GM19397 (cell line): ENCODE measurements at regions not wholly inside any gene's neighbourhood (a gene's known extent, or its start where the extent isn't known, plus 50 kb on each side); places are given as distances from the start of the nearest gene placed in this dataset.
"Not testable (repeated sequence)": the region's sequence is repeated elsewhere in the genome, so short reads cannot be mapped to it uniquely, and the experiment has no call there.

Source experiments
- ATAC-seq: cut with Tn5 transposase; IDR thresholded peaks from one replicate; pipeline ENCODE4 v1.9.1; 2021; ENCODE audit warnings: mild to moderate bottlenecking, moderate library complexity; ENCODE audit not compliant: unreplicated experiment

DNA sequence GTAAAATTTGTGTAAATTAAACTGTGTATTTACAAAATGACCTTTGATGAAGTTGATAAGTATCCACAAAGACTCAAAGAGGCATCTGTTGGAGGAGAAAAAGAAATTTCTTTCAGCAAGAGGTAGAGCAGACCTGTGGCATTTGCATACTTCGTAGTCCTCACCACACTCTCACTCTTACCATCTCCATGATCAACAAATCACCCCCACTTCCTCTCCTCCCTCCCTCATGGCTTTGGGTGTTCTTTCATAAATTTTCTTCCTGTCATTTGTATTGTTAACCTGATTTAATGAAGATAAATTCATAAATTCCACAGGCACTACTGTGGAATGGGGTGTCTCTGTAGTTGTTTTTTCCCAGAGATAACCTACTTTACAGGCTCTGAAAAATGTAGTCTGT, 366.5 kb downstream of the ZNF674 start:
- no peak for ATAC-seq

- no peak for ATAC-seq
Measured at GRCh38 chrX:46173159-46173558, 372.1 kb downstream of the ZNF674 start.

- ATAC-seq: not testable (repeated sequence)
Measured at GRCh38 chrX:46171457-46171856, 373.8 kb downstream of the ZNF674 start.

- ATAC-seq: no peak
Measured at GRCh38 chrX:46169808-46170207, 375.4 kb downstream of the ZNF674 start.

DNA sequence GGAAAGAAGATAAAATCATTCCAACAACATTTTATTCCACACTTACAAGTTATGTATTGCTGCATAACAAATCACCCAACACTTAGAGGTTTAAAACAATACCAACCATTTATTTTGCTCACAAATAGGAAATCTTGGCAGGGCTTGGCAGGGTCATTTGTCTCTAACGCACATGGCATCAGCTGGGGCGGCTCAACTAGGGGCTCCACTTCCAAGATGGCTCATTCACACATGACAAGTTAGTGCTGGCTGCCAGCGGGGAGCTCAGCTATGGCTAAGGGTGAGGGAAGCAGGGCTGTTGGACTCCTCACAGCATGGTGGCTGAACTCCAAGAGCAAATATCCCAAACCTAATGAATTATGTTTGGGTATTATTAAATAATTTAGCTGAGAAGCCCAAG, 377.0 kb downstream of the ZNF674 start:
- ATAC-seq: no peak

DNA sequence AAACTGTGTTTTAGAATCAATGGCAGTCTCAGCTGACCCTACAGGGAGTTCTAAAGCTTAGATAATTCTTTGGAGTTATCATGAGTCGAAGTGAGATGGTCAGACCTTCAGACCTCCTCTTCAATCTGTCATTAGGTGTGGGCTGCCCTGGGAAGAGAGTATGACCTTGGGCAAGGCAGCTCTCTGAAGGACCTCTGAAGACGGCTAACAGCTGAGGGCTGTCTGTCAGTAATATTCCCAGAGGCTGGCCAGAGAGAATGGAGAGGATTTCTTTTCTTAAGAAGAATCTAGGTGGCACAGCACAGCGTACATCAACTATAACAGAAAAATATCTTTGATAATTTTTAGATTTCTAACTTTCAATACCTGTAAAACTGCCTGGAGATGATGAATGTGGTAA, 379.4 kb downstream of the ZNF674 start:
- no peak for ATAC-seq

GRCh38 chrX:46165411-46165810, 379.8 kb downstream of the ZNF674 start:
- ATAC-seq: no peak

DNA sequence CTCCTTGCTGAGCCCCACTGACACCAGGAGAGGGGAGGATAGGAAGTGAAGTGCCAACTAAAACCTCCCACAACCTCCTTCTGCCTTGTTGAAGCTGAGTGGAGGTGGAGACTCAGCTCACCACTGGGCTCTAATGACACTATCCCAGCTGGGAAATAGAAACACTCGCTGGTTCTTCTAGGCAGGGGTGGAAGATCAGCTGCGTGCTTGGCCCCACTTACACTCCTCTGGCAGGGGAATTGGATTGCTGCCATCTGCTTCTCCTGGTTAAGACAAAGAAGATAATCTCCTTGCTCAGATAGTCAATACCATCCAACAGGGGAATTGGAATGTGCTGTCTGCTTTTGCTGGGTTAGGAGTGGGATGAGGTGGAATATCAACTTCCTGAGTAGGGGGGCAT, 392.5 kb downstream of the ZNF674 start:
- no peak for ATAC-seq

DNA sequence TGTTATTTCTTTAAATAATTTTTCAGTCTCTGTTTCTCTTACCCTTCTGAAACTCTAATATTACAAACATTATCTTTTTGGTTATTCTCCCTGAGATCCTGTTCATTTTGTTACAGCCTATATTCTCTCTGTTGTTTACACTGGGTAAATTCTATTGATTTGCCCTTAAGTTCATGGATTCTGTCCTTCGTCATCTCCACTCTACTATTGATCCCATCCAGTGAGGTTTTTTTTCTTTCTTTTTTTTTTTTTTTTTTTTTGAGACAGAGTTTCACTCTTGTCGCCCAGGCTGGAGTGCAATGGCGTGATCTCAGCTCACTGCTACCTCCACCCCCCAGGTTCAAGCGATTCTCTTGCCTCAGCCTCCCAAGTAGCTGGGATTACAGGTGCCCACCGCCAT, 393.9 kb downstream of the ZNF674 start:
- ATAC-seq: not testable (repeated sequence)

- ATAC-seq: no peak
Measured at GRCh38 chrX:46144566-46144965, 400.7 kb downstream of the ZNF674 start.

- ATAC-seq: no peak
Measured at GRCh38 chrX:46140272-46140671, 404.9 kb downstream of the ZNF674 start.

DNA sequence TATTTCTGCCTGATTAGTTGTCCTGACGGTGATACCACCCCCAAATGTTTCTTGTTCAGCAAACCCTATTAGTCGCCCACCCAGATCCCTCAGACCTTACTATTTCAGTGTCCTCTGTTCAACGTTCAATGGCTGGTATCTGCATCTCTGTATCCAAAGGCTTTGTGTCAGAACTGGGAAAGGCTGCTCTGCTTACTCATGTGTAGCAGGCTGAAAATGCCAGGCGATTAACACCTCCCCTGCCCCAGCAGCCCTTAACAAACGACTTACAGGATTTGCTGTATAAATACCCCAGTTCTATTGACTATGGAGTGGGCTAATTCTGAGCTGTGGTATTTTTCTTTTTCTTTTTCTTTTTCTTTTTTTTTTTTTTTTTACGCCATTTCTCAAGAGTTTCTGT, 415.0 kb downstream of the ZNF674 start:
- no peak for ATAC-seq

DNA sequence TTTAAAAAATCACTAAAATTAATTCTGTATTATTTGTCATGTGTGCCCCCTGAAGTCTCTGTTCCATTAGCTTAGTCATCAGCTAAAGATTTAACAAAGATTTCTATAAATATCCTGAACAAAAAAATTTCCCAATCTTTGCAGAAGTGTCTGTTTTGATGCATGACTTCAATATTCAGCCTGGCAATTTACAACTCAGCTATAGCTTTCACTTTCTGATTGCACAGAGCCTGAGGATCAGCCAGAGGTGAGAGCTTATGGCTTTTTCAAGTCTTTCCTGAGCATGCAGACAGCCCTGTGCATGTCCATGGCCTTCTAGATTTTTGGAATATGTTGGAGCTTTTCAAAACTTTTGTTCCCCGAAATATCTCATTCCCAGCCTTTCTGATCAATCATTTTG, 420.1 kb downstream of the ZNF674 start:
- ATAC-seq: no peak

GRCh38 chrX:46117234-46117633, 428.0 kb downstream of the ZNF674 start:
- no peak for ATAC-seq

GRCh38 chrX:46087310-46087709, 457.9 kb downstream of the ZNF674 start:
- not testable (repeated sequence) for ATAC-seq

GRCh38 chrX:46080121-46080520, 465.1 kb downstream of the ZNF674 start:
- not testable (repeated sequence) for ATAC-seq

DNA sequence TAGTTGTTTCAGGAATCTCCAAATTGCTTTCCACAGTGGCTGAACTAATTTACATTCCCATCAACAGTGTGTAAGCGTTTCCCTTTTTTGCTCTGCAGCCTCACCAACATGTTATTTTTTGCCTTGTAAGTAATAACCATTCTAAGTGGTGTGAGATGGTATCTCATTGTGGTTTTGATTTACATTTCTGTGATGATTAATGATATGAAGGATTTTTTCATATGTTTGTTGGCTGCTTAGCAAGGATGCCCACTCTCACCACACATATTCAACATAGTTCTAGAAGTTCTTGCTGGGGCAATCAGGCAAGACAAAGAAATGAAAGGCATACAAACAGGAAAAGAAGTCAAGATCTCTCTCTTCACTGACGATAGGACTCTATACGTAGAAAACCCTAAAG, 472.4 kb downstream of the ZNF674 start:
- no peak for ATAC-seq

GRCh38 chrX:46072372-46072771, 472.8 kb downstream of the ZNF674 start:
- ATAC-seq: no peak

DNA sequence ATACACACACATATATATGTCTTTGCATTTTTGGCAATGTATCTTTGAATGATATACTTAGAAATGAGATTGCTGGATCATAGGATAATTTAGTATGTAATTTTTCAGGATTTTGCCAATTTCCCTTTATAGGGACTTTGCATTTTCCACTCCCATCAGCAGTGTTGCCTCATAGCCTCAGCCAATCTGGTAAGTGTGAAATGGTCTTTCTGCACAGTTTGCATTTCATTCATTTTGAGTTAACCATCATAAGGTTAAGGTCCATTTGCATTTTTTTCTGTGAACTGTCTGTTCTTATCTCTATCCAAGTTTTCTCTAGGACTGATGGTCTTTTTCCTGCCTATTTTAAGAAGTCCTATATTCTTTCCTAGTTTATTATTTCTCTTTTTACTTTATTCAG, 474.8 kb downstream of the ZNF674 start:
- ATAC-seq: no peak

GRCh38 chrX:46059316-46059715, 485.9 kb downstream of the ZNF674 start:
- ATAC-seq: no peak

DNA sequence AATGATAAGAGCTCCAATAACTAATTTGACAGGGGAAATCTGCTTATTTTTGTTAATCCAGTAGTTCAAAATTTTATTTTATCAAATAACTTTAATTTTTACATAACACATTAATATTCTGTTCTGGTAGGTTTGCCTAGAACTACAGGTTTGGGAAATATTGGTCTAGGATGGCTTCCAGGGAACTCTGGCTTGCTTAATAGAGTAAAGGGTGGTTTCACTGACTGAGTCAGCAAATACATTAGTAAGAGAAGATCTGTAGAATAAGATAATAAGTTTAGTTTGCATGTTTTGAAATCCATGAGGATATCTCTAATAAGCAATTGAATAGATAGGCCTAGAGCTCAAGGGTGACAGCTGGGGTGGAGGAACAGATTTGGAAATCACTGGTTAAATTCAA, 500.7 kb downstream of the ZNF674 start:
- ATAC-seq: no peak

GRCh38 chrX:46040001-46040400, 505.2 kb downstream of the ZNF674 start:
- no peak for ATAC-seq

DNA sequence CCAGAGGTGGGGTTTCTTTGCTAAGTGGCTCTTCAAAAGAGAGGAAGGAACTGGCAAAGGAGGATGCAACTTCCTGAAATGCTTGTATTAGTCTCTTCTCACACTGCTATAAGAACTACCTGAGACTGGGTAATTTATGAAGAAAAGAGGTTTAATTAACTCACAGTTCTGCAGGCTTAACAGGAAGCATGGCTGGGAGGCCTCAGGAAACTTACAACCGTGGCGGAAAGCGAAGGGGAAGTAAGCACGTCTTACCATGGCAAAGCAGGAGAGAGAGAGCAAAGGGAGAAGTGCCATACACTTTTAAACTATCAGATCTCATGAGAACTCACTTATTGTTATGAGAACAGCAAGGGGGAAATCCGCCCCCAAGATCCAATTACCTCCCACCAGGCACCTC, 505.7 kb downstream of the ZNF674 start:
- ATAC-seq: no peak

GRCh38 chrX:46036508-46036907, 508.7 kb downstream of the ZNF674 start:
- ATAC-seq: no peak
